ENCODE measurements at regions not wholly inside any gene's neighbourhood (a gene's known extent, or its start where the extent isn't known, plus 50 kb on each side); places are given as distances from the start of the nearest gene placed in this dataset.
"Not testable (repeated sequence)": the region's sequence is repeated elsewhere in the genome, so short reads cannot be mapped to it uniquely, and the experiment has no call there.

DNA sequence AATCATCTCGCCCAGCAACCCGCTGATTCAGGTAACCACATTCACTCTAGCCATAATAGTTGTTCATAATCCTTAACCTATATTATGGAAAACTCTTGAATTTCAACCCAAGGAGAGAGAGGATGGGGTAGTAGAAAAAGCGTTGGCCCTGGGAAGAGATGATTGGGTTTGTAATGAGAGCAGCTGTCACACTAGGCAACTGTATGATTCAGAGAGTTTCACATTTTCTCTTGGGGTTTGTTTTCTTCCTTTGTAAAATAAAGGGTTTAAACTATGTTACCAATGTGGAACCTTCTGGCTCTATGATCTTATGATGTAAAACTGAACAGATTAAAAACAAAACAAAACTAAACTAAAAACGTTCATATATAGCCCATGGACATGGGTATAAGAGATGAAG is 705.2 kb upstream of the IGFBP3 start:
- no peak for DNase-seq (ENCODE audit: low spot score)

GRCh38 chr7:46625032-46625431 is 704.0 kb upstream of the IGFBP3 start:
- no peak for DNase-seq (ENCODE audit: low spot score)

GRCh38 chr7:46622251-46622650 is 701.2 kb upstream of the IGFBP3 start:
- no peak for DNase-seq (ENCODE audit: low spot score)

GRCh38 chr7:46619723-46620310 is 698.7 kb upstream of the IGFBP3 start:
- DNase-seq (ENCODE audit: low spot score): no peak

DNA sequence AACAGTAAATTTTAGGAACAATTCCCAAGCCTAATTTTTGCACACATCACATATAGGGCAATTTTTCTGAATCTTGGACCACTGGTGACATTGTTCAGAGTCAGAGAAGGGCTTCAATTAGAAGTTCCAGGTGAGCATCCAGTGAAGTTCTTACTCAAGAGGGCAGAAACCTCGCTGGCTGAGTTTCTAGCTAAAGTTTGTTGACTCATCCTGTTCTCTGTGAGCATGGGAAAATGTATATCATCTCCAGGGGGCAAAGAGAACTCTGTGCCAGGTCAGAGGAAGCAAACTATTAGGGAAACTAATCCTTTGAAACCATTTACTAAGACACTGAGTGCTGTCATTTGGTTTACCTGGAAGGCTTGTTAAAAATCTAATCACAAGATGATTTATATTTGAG is 695.6 kb upstream of the IGFBP3 start:
- no peak for DNase-seq (ENCODE audit: low spot score)

GRCh38 chr7:46613551-46613950 is 692.5 kb upstream of the IGFBP3 start:
- DNase-seq (ENCODE audit: low spot score): no peak

GRCh38 chr7:46613116-46613515 is 692.0 kb upstream of the IGFBP3 start:
- no peak for DNase-seq (ENCODE audit: low spot score)

DNA sequence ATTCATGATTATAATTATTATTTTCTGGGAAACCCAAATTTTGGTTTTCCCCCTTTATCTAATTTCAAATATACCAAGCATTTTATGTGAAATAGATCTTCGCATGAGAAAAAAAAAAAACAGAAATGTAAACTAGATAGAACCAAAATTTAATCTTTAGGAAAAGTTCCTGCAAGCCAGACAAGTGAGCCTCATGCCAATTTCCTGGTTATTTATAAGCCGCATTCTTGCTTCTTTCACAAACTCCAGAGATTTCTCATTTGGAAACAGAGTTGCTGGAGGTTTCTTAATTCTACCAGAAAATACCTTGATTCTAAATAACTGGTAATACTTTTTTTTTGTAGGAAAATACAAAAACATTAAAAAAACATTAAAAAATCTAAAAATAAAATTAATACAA is 690.4 kb upstream of the IGFBP3 start:
- no peak for DNase-seq (ENCODE audit: low spot score)

- no peak for DNase-seq (ENCODE audit: low spot score)
Observed at GRCh38 chr7:46610746-46611145, 689.7 kb upstream of the IGFBP3 start.

DNA sequence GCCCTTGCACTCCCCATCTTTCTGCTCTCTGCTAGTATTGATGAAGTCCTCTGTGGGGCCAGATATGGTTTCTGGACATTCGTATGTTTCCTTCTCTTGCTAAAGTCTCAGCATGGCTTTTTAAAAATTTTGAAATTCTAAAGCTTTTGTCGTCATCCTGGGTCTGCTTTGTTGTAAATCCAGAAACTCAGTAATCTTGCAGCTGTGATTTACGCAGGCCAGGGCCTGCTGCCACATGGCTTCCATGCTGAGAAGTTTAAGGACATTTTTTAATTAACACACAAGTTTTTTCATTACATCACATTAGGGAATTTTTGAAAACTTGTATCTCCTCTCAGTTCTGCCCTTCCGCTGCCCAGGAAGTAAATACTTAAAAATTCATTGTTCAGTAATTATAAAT is 686.1 kb upstream of the IGFBP3 start:
- no peak for DNase-seq (ENCODE audit: low spot score)

DNA sequence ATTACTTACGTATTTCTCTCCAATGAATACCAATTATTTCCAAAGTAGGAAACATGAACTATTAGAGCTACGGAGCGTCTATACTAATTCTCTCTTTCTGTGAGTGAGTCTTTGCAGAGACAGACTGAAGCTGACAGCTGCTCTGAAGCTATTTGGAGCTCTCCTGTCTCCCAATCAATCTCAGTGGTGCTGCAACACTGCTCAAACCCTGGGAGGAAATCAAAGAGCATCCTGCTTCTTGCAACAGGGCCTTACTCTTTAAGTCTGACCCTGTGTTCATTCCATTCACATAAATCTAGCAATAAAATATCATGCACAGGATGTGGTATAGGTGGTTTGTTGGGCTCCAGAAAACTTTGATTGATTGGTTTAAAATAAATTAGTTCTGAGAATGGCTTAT is 685.7 kb upstream of the IGFBP3 start:
- DNase-seq (ENCODE audit: low spot score): no peak

- DNase-seq (ENCODE audit: low spot score): no peak
Observed at GRCh38 chr7:46604241-46604661, 683.2 kb upstream of the IGFBP3 start.

- DNase-seq (ENCODE audit: low spot score): peak; percentile 22
Observed at GRCh38 chr7:46603780-46604179, 682.7 kb upstream of the IGFBP3 start.

- no peak for DNase-seq (ENCODE audit: low spot score)
Observed at GRCh38 chr7:46603296-46603752, 682.3 kb upstream of the IGFBP3 start.

DNA sequence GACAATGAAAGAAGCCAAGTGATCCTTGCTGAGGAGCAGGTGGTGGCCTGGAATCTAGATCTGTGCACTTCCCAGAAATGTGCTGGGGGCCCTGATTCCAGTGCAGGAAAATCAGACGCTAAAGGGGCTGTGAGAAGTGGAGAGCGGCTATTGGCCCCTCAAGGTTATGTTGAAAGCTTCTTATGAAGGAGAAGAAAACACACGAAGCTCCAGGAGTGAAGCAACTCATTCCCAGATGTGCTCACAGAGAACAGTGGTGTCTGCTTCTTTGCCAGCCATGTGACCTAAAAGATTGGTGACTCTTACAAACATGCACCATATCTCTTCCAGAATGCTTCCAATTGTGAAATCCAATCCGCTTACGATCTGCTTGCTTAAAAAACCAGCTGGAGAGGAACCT is 679.3 kb upstream of the IGFBP3 start:
- DNase-seq (ENCODE audit: low spot score): no peak

DNA sequence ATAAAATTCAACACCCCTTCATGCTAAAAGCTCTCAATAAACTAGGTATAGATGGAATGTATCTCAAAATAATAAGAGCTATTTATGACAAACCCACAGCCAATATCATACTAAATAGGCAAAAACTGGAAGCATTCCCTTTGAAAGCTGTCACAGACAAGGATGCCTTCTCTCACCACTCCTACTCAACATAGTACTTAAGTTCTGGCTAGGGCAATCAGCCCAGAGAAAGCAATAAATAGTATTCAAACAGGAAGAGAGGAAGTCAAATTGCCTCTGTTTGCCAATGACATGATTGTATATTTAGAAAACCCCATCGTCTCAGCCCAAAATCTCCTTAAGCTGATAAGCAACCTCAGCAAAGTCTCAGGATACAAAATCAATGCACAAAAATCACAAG is 673.8 kb upstream of the IGFBP3 start:
- DNase-seq (ENCODE audit: low spot score): not testable (repeated sequence)

DNA sequence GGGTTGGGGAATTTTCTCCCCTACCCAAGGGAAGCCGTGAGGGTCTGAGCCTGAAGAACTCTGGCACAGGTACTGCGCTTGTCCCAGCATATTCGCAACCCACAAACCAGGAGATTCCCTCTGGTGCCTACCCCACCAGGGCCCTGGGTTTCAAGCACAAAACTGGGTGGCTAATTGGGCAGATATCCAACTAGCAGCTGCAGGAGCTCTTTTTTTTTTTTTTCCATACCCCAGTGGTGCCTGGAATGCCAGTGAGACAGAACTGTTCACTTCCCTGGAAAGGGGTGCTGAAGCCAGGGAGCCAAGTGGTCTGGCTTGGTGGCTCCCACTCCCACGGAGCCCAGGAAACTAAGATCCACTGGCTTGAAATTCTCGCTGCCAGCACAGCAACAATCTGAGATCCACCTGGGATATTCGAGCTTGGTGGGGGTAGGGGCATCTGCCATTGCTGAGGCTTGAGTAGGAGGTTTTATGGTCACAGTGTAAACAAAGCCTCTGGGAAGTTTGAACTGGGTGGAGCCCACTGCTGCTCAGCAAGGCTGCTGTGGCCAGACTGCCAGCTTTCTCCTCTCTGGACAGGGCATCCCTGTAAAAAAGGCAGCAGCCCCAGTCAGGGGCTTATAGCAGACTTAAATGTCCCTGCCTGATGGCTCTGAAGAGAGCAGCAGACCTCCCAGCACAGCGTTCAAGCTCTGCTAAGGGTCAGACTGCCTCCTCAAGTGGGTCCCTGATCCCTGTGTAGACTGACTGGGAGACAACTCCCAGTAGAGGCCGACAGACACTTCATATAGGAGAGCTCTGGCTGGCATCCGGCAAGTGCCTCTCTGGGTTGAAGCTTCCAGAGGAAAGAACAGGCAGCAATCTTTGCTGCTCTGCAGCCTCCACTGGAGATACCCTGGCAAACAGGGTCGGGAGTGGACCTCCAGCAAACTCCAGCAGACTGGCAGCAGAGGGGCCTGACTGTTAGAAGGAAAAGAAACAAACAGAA is 670.1 kb upstream of the IGFBP3 start:
- not testable (repeated sequence) for DNase-seq (ENCODE audit: low spot score)

DNA sequence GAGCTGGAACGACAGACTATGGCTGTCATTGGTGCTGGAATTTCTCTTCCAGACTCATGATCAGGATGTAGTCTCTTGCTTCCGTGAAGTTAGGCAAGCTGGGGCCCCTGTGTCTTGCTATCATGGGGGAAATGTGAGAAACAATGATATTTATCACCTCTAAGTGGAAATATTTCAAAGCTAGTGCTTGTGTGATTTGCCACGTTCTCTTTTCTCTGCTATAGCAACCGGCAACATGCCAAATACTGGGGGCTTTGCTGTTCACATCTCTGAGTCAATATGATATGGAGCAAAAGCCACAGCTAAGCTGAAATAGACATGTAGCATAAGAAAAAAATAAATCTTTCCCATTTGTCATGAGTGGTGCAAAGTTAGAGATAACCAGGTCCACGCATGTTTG is 668.2 kb upstream of the IGFBP3 start:
- DNase-seq (ENCODE audit: low spot score): no peak

- no peak for DNase-seq (ENCODE audit: low spot score)
Observed at GRCh38 chr7:46586406-46586805, 665.3 kb upstream of the IGFBP3 start.

GRCh38 chr7:46583656-46584055 is 662.6 kb upstream of the IGFBP3 start:
- no peak for DNase-seq (ENCODE audit: low spot score)

DNA sequence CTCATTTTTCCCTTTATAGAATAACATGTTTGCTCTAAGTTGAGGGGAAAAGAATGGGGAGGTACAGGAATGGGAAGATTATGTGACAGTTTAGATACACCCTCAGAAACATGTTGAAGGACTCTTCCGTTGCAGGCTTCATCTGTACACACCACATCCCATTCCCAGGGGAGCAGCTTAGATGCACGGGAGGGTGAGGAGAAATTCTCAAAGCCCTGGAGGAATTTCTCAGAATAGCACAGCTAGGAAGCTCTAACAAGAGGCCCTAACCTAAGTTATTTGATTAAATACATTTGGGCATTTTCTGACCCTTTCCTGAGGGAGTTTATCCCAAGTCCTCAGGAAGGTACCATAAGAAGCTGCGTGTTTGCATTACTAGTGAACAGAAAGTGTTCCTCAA is 660.2 kb upstream of the IGFBP3 start:
- DNase-seq (ENCODE audit: low spot score): no peak

- no peak for DNase-seq (ENCODE audit: low spot score)
Observed at GRCh38 chr7:46580766-46581165, 659.7 kb upstream of the IGFBP3 start.

DNA sequence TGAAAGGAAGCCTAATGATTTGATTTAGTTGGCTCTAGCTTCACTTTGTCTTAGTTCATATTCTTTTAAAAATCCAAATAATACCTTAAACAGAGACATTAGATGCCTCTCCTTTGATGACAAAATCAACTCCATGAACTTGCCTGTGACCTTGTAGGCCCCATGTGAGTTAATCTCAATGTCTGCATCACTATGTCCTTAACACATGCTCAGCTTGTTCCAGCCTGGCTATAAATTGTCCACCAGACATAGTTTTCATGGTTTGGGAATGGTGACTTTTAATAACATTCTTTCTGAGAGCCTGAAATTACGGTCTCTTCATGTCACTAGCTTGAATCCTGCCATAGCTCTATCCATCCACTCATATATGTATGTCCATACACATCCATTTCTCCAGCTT is 656.3 kb upstream of the IGFBP3 start:
- DNase-seq (ENCODE audit: low spot score): no peak

Measured in AG08396 (cell line).